OCI-LY1 (cell line): ENCODE measurements at regions not wholly inside any gene's neighbourhood (a gene's known extent, or its start where the extent isn't known, plus 50 kb on each side); places are given as distances from the start of the nearest gene placed in this dataset.

Experiments used
- H2AFZ ChIP-seq: fragments of 200-600 bp; sonication (generic), shearing (Covaris generic); 2 replicates; pipeline ENCODE4 v1.6.0; 2014; ENCODE audit warnings: antibody characterized with exemption, mild to moderate bottlenecking, low read length
- H3F3A ChIP-seq: fragments of 200-600 bp; sonication (generic), shearing (Covaris generic); 2 replicates; pipeline ENCODE4 v1.6.0; 2014; ENCODE audit warnings: mild to moderate bottlenecking, antibody characterized with exemption, low read length, moderate library complexity; ENCODE audit not compliant: insufficient read depth
- H3K27ac ChIP-seq: fragments of 200-600 bp; sonication (generic); 2 replicates; pipeline ENCODE4 v1.5.1; 2014; ENCODE audit warnings: low read length, mixed run types, mild to moderate bottlenecking, low read depth; ENCODE audit not compliant: poor library complexity, severe bottlenecking
- H3K27me3 ChIP-seq: fragments of 200-600 bp; sonication (generic); 2 replicates; pipeline ENCODE4 v1.6.0; 2014; ENCODE audit warnings: antibody characterized with exemption, mild to moderate bottlenecking, low read length, moderate library complexity; ENCODE audit not compliant: insufficient read depth
- H3K36me3 ChIP-seq: fragments of 200-600 bp; sonication (generic); 2 replicates; pipeline ENCODE4 v1.6.1; 2014; ENCODE audit warnings: mild to moderate bottlenecking, antibody characterized with exemption, low read length, moderate library complexity, mixed read lengths; ENCODE audit not compliant: insufficient read depth
- H3K4me1 ChIP-seq: fragments of 200-600 bp; sonication (generic); 2 replicates; pipeline ENCODE4 v1.5.1; 2014; ENCODE audit warnings: mild to moderate bottlenecking, low read length, moderate library complexity; ENCODE audit not compliant: insufficient read depth, severe bottlenecking
- H3K4me2 ChIP-seq: fragments of 200-600 bp; sonication (generic), shearing (Covaris generic); 2 replicates; pipeline ENCODE4 v1.6.1; 2014; ENCODE audit warnings: low read length
- H3K4me3 ChIP-seq: fragments of 200-600 bp; sonication (generic); 2 replicates; pipeline ENCODE4 v1.5.1; 2014; ENCODE audit warnings: low read length, low read depth, mild to moderate bottlenecking, mixed read lengths; ENCODE audit not compliant: poor library complexity, severe bottlenecking
- H3K79me2 ChIP-seq: fragments of 200-600 bp; shearing (Covaris generic); 2 replicates; pipeline ENCODE4 v1.6.1; 2016; ENCODE audit warnings: mixed run types, low read length, mixed read lengths; ENCODE audit not compliant: insufficient read depth
- H3K9ac ChIP-seq: fragments of 200-600 bp; sonication (generic), shearing (Covaris generic); 2 replicates; pipeline ENCODE4 v1.6.1; 2014; ENCODE audit warnings: mild to moderate bottlenecking, low read length, mixed read lengths
- H3K9me2 ChIP-seq: fragments of 200-600 bp; sonication (generic), shearing (Covaris generic); 2 replicates; pipeline ENCODE4 v1.6.1; 2014; ENCODE audit warnings: low read depth, mild to moderate bottlenecking, low read length, mixed read lengths
- H3K9me3 ChIP-seq: fragments of 200-600 bp; shearing (Covaris generic); 2 replicates; pipeline ENCODE4 v1.6.1; 2014; ENCODE audit warnings: low read length, mixed read lengths
- H4K20me1 ChIP-seq: fragments of 200-600 bp; sonication (generic), shearing (Covaris generic); 2 replicates; pipeline ENCODE4 v1.6.0; 2016; ENCODE audit warnings: mild to moderate bottlenecking, low read length; ENCODE audit not compliant: insufficient read depth
- EZH2 ChIP-seq: fragments of 200-600 bp; sonication (generic), shearing (Covaris generic); IDR thresholded peaks from 2 replicates; pipeline ENCODE4 v1.8.0; 2017; ENCODE audit warnings: borderline replicate concordance, mixed run types, mild to moderate bottlenecking, antibody characterized with exemption, low read length, moderate library complexity, mixed read lengths
- TF ChIP-seq, protein P1 (sequence below): fragments of 200-600 bp; sonication (generic), shearing (Covaris generic); IDR thresholded peaks from 2 replicates; pipeline ENCODE4 v1.5.1; 2017; ENCODE audit warnings: mild to moderate bottlenecking, antibody characterized with exemption, low read length, moderate library complexity, mixed read lengths

DNA sequence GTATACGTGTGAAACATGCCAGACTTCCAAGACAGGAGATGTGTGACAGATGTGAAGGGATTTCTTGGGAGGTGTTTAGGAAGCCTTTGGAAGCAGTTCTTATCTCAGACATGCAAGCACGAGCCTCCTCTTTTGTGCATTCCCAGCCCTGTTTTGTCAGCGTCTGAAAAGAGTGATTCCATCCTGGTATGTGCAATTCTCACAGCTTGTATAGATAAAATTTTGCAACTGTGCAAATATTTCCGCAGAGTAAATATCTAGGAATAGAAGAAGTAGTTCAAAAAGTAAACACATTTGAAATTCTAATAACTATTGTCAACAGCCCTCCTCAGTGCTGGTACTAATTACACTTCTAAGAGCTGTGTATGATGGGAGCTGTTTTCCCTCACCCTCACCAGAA is 72.3 kb upstream of the C1QTNF9B start:
- Histone ChIP-seq H2AFZ (no peak overlapping the region), H3K27ac (no peak overlapping the region), H3K4me2 (no peak overlapping the region), H3F3A (no peaks in the 10 kb centered on the region), H3K4me3 (no peak overlapping the region), H3K9ac (no peak overlapping the region), H3K36me3 (no peaks in the 10 kb centered on the region), H3K9me3 (no peaks in the 10 kb centered on the region), H4K20me1 (no peaks in the 10 kb centered on the region), H3K4me1 (no peaks in the 10 kb centered on the region), H3K27me3 (no peaks in the 10 kb centered on the region; the same call in 1 of the 2 replicates), H3K9me2 (no peaks in the 10 kb centered on the region), H3K79me2 (no peaks in the 10 kb centered on the region)
- TF ChIP-seq, protein P1, sequence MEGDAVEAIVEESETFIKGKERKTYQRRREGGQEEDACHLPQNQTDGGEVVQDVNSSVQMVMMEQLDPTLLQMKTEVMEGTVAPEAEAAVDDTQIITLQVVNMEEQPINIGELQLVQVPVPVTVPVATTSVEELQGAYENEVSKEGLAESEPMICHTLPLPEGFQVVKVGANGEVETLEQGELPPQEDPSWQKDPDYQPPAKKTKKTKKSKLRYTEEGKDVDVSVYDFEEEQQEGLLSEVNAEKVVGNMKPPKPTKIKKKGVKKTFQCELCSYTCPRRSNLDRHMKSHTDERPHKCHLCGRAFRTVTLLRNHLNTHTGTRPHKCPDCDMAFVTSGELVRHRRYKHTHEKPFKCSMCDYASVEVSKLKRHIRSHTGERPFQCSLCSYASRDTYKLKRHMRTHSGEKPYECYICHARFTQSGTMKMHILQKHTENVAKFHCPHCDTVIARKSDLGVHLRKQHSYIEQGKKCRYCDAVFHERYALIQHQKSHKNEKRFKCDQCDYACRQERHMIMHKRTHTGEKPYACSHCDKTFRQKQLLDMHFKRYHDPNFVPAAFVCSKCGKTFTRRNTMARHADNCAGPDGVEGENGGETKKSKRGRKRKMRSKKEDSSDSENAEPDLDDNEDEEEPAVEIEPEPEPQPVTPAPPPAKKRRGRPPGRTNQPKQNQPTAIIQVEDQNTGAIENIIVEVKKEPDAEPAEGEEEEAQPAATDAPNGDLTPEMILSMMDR, result no peak
- TF ChIP-seq EZH2, result no peak

DNA sequence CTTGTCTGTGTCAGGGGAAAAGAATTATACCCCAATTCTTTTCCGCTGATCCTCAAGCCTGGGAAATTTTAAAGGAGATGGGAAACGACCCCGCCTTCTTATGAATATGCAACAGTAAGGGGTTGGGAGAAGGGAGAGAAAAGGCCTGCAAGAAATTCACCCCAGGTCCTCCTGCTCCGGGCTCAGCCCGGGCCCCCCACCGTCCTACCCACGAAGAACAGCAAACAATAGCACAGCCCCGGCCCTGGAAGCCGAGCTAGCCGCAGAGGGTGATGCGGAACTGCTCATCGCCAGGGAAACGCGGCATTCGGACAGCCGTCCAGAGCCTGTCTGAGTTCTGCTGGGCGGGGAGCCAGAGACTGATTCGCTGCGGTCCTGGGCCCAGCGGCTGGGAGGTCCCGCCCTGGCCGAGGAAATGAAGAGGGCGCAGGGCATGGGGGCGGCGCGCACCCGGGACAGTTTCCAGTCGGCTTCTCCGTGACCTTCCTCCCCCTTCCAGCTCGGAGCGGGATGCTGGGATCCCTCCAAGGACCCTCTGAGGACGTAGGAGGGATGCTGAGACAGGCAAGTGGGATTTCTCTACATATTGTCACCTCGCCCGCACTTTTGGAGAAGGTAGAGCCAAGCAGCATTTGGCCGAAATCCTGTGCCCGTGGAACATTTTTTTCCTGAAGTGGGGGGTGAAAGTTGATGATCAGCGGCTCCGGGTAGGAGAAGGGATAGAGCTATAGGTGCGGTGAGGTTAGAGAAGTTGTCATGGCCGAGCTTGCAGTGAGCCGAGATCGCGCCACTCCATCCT is 82.3 kb upstream of the C1QTNF9B start:
- H3K9ac ChIP-seq, result no peak overlapping the region
- H4K20me1 ChIP-seq, result no peaks in the 10 kb centered on the region
- H3K4me1 ChIP-seq, result no peaks in the 10 kb centered on the region
- no peaks in the 10 kb centered on the region for H3K79me2 ChIP-seq
- no peaks in the 10 kb centered on the region for H3K27me3 ChIP-seq
- no peaks in the 10 kb centered on the region for H3F3A ChIP-seq
- H3K27ac ChIP-seq, result no peak overlapping the region
- H3K36me3 ChIP-seq, result no peaks in the 10 kb centered on the region
- H3K4me3 ChIP-seq, result no peak overlapping the region
- H2AFZ ChIP-seq, result no peak overlapping the region
- no peaks in the 10 kb centered on the region for H3K9me2 ChIP-seq
- TF ChIP-seq, protein P1, result no peak
- no peak overlapping the region for H3K4me2 ChIP-seq
- H3K9me3 ChIP-seq, result no peaks in the 10 kb centered on the region

DNA sequence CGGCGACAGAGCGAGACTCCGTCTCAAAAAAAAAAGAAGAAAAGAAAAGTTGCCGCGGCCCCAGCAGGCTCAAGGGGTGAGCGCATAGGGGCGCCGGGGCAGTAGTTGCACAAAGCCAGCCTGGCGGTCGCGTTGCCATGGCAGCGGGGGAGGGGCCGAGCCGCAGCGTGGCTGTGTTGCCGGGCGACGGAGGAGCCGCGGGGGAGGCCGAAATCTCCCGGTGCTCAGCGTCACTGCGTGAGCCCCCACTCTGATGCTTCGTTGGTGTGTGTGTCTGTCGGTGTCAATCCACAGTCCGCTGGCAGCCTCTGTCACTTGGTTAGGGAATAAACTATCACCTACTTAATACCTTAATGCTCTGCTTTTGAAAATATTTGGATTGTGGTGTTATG is 82.9 kb upstream of the C1QTNF9B start:
- no peaks in the 10 kb centered on the region for H3F3A ChIP-seq
- no peak overlapping the region for H3K9ac ChIP-seq
- no peaks in the 10 kb centered on the region for H3K4me1 ChIP-seq
- no peak overlapping the region for H3K4me3 ChIP-seq
- H3K27ac ChIP-seq, result no peak overlapping the region
- H3K27me3 ChIP-seq, result no peaks in the 10 kb centered on the region
- H3K36me3 ChIP-seq, result no peaks in the 10 kb centered on the region
- no peaks in the 10 kb centered on the region for H4K20me1 ChIP-seq
- no peaks in the 10 kb centered on the region for H3K9me2 ChIP-seq
- H3K79me2 ChIP-seq, result no peaks in the 10 kb centered on the region
- H3K9me3 ChIP-seq, result no peaks in the 10 kb centered on the region
- no peak overlapping the region for H2AFZ ChIP-seq
- TF ChIP-seq, protein P1, result no peak
- no peak for TF ChIP-seq EZH2
- no peak overlapping the region for H3K4me2 ChIP-seq
